ENCODE measurements at regions not wholly inside any gene's neighbourhood (a gene's known extent, or its start where the extent isn't known, plus 50 kb on each side); places are given as distances from the start of the nearest gene placed in this dataset.

- no peak overlapping the region for H3K9ac ChIP-seq (ENCODE audit: low read length)
- H3K9me3 ChIP-seq (ENCODE audit: low read length): no peaks in the 10 kb centered on the region
- no peak overlapping the region for H3K27ac ChIP-seq (ENCODE audit: low read depth, low read length, poor library complexity, severe bottlenecking)
- H4K20me1 ChIP-seq (ENCODE audit: insufficient read depth, low read length): no peaks in the 10 kb centered on the region
- H2AFZ ChIP-seq (ENCODE audit: low read length): no peak overlapping the region
- H3K36me3 ChIP-seq (ENCODE audit: insufficient read depth, low read length): no peaks in the 10 kb centered on the region
- no peaks in the 10 kb centered on the region for H3K27me3 ChIP-seq (ENCODE audit: insufficient read depth, low read length)
- H3K9me2 ChIP-seq (ENCODE audit: low read depth, low read length): no peaks in the 10 kb centered on the region
- H3K79me2 ChIP-seq (ENCODE audit: insufficient read depth, low read length): no peaks in the 10 kb centered on the region
- peaks cover 5% of the 10 kb centered on the region for H3K4me1 ChIP-seq (ENCODE audit: insufficient read depth, low read length, severe bottlenecking)
- TF ChIP-seq EZH2 (IDR thresholded peaks at IDR 0.05; ENCODE audit: borderline replicate concordance, low read length) (no peak), CTCF (IDR thresholded peaks at IDR 0.05; ENCODE audit: low read length) (no peak)
- no peak overlapping the region for H3K4me2 ChIP-seq (ENCODE audit: low read length)
- H3F3A ChIP-seq (ENCODE audit: insufficient read depth, low read length): no peaks in the 10 kb centered on the region
- no peak overlapping the region for H3K4me3 ChIP-seq (ENCODE audit: low read depth, low read length, poor library complexity, severe bottlenecking)
Measured at GRCh38 chrX:39981946-39982345, 115.8 kb downstream of the BCOR start.

GRCh38 chrX:39982948-39983347, 114.8 kb downstream of the BCOR start:
- Histone ChIP-seq H3K27me3 (ENCODE audit: insufficient read depth, low read length) (no peaks in the 10 kb centered on the region), H3K9me3 (ENCODE audit: low read length) (no peaks in the 10 kb centered on the region), H3K79me2 (ENCODE audit: insufficient read depth, low read length) (no peaks in the 10 kb centered on the region), H3K4me2 (ENCODE audit: low read length) (no peak overlapping the region), H3K9ac (ENCODE audit: low read length) (no peak overlapping the region), H2AFZ (ENCODE audit: low read length) (no peak overlapping the region), H3K4me3 (ENCODE audit: low read depth, low read length, poor library complexity, severe bottlenecking) (no peak overlapping the region), H3K4me1 (ENCODE audit: insufficient read depth, low read length, severe bottlenecking) (peaks cover 5% of the 10 kb centered on the region), H3F3A (ENCODE audit: insufficient read depth, low read length) (no peaks in the 10 kb centered on the region), H3K36me3 (ENCODE audit: insufficient read depth, low read length) (no peaks in the 10 kb centered on the region), H3K27ac (ENCODE audit: low read depth, low read length, poor library complexity, severe bottlenecking) (no peak overlapping the region), H3K9me2 (ENCODE audit: low read depth, low read length) (no peaks in the 10 kb centered on the region), H4K20me1 (ENCODE audit: insufficient read depth, low read length) (no peaks in the 10 kb centered on the region)
- no peak for TF ChIP-seq EZH2 (IDR thresholded peaks at IDR 0.05; ENCODE audit: borderline replicate concordance, low read length)
- no peak for TF ChIP-seq CTCF (IDR thresholded peaks at IDR 0.05; ENCODE audit: low read length)

- H3K27ac ChIP-seq (ENCODE audit: low read depth, low read length, poor library complexity, severe bottlenecking): no peak overlapping the region
- H3K4me2 ChIP-seq (ENCODE audit: low read length): no peak overlapping the region
- no peaks in the 10 kb centered on the region for H4K20me1 ChIP-seq (ENCODE audit: insufficient read depth, low read length)
- H3K9me2 ChIP-seq (ENCODE audit: low read depth, low read length): no peaks in the 10 kb centered on the region
- H3K4me3 ChIP-seq (ENCODE audit: low read depth, low read length, poor library complexity, severe bottlenecking): no peak overlapping the region
- H3K4me1 ChIP-seq (ENCODE audit: insufficient read depth, low read length, severe bottlenecking): peaks cover 5% of the 10 kb centered on the region
- H3K27me3 ChIP-seq (ENCODE audit: insufficient read depth, low read length): no peaks in the 10 kb centered on the region
- TF ChIP-seq CTCF (IDR thresholded peaks at IDR 0.05; ENCODE audit: low read length) (no peak), EZH2 (IDR thresholded peaks at IDR 0.05; ENCODE audit: borderline replicate concordance, low read length) (no peak)
- H3K9me3 ChIP-seq (ENCODE audit: low read length): no peaks in the 10 kb centered on the region
- H3F3A ChIP-seq (ENCODE audit: insufficient read depth, low read length): no peaks in the 10 kb centered on the region
- no peaks in the 10 kb centered on the region for H3K79me2 ChIP-seq (ENCODE audit: insufficient read depth, low read length)
- no peak overlapping the region for H2AFZ ChIP-seq (ENCODE audit: low read length)
- no peaks in the 10 kb centered on the region for H3K36me3 ChIP-seq (ENCODE audit: insufficient read depth, low read length)
- H3K9ac ChIP-seq (ENCODE audit: low read length): no peak overlapping the region
Measured at GRCh38 chrX:39983715-39984114, 114.0 kb downstream of the BCOR start.
